A549 (cell line): ENCODE measurements at regions not wholly inside any gene's neighbourhood (a gene's known extent, or its start where the extent isn't known, plus 50 kb on each side); places are given as distances from the start of the nearest gene placed in this dataset.
"Not testable (repeated sequence)": the region's sequence is repeated elsewhere in the genome, so short reads cannot be mapped to it uniquely, and the experiment has no call there.

Experiments
- CEBPB ChIP-seq, 2 experiments: fragments of >200 bp in 1 of 2; sonication (Bioruptor Twin) in 1 of 2; formaldehyde crosslinking in 1 of 2; IDR thresholded peaks; 2 replicates each; pipeline ENCODE4 v1.6.1; 2012 to 2016
- E2F6 ChIP-seq: IDR thresholded peaks from 2 replicates; pipeline ENCODE4 v1.6.1; 2012; ENCODE audit warnings: low read depth, borderline replicate concordance
- EP300 ChIP-seq, 2 experiments: fragments of >200 bp; sonication (Bioruptor Twin); formaldehyde crosslinking; IDR thresholded peaks; 2 replicates in 1 of 2; 3 replicates in 1 of 2; pipeline ENCODE4 v1.6.1; 2016 to 2017
- JUNB ChIP-seq: fragments of >200 bp; sonication (Bioruptor Twin); formaldehyde crosslinking; IDR thresholded peaks from 2 replicates; pipeline ENCODE4 v1.6.1; 2016
- NR3C1 ChIP-seq: fragments of >200 bp; sonication (Bioruptor Twin); formaldehyde crosslinking; IDR thresholded peaks from 3 replicates; pipeline ENCODE4 v1.6.1; 2017
- POLR2A ChIP-seq: IDR thresholded peaks from 2 replicates; pipeline ENCODE4 v1.6.1; 2012; ENCODE audit warnings: mild to moderate bottlenecking, low read length
- RAD21 ChIP-seq, 2 experiments: fragments of >200 bp in 1 of 2; sonication (Bioruptor Twin) in 1 of 2; formaldehyde crosslinking in 1 of 2; IDR thresholded peaks in 1 of 2; conservative IDR thresholded peaks in 1 of 2; 2 replicates in 1 of 2; 3 replicates in 1 of 2; pipeline ENCODE4 v1.6.1; 2012 to 2018; ENCODE audit warnings: inconsistent platforms in 1 of 2
- SREBF2 ChIP-seq: fragments of 450-650 bp; IDR thresholded peaks from 2 replicates; pipeline ENCODE4 v1.6.1; 2014; ENCODE audit warnings: mild to moderate bottlenecking, moderate library complexity
- ZNF302 ChIP-seq: fragments of 250-450 bp; sonication (Bioruptor Pico); IDR thresholded peaks from 2 replicates; pipeline ENCODE4 v1.9.0; 2021; ENCODE audit warnings: inconsistent platforms, mild to moderate bottlenecking, moderate library complexity
- TF ChIP-seq, protein P1 (sequence below): fragments of >200 bp; sonication (Bioruptor Twin); formaldehyde crosslinking; IDR thresholded peaks from 3 replicates; pipeline ENCODE4 v1.5.1; 2016
- TF ChIP-seq, protein P2 (sequence below): IDR thresholded peaks from 2 replicates; pipeline ENCODE4 v1.6.1; 2012
- TF ChIP-seq, protein P3 (sequence below): fragments of 150-350 bp; IDR thresholded peaks from 2 replicates; pipeline ENCODE4 v1.6.1; 2014; ENCODE audit warnings: low read depth, mild to moderate bottlenecking, low read length

DNA sequence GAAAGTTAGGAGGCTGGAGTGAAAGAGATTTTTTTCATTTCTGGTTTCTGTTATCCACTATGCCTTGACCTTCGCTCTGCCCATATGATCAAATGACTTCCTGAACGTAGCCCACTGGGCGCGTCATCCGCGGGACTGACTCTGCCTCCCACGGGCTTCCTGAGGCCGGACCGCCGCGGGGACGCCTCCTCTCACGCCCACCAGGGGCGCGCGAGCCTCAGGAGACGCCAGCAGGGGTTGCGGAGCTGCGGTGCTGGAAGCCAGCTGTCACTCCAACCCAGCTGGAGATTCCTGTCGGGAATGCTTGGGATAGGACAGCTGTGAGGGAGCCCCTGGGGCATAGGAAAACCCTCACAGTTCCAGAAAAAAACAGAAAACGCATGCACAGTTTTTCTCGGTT lies 461.5 kb downstream of the FOXD4L4 start:
- TF ChIP-seq NR3C1; SREBF2; POLR2A; JUNB; RAD21 (conservative IDR thresholded peaks at IDR 0.05 in 1 of 2, IDR thresholded peaks at IDR 0.05 in 1 of 2); EP300 (IDR thresholded peaks at IDR 0.05); ZNF302 (CRISPR knock-in tag); E2F6; CEBPB (IDR thresholded peaks at IDR 0.05): not testable (repeated sequence)
- TF ChIP-seq, protein P1, sequence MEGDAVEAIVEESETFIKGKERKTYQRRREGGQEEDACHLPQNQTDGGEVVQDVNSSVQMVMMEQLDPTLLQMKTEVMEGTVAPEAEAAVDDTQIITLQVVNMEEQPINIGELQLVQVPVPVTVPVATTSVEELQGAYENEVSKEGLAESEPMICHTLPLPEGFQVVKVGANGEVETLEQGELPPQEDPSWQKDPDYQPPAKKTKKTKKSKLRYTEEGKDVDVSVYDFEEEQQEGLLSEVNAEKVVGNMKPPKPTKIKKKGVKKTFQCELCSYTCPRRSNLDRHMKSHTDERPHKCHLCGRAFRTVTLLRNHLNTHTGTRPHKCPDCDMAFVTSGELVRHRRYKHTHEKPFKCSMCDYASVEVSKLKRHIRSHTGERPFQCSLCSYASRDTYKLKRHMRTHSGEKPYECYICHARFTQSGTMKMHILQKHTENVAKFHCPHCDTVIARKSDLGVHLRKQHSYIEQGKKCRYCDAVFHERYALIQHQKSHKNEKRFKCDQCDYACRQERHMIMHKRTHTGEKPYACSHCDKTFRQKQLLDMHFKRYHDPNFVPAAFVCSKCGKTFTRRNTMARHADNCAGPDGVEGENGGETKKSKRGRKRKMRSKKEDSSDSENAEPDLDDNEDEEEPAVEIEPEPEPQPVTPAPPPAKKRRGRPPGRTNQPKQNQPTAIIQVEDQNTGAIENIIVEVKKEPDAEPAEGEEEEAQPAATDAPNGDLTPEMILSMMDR, result not testable (repeated sequence)
- TF ChIP-seq, protein P2, sequence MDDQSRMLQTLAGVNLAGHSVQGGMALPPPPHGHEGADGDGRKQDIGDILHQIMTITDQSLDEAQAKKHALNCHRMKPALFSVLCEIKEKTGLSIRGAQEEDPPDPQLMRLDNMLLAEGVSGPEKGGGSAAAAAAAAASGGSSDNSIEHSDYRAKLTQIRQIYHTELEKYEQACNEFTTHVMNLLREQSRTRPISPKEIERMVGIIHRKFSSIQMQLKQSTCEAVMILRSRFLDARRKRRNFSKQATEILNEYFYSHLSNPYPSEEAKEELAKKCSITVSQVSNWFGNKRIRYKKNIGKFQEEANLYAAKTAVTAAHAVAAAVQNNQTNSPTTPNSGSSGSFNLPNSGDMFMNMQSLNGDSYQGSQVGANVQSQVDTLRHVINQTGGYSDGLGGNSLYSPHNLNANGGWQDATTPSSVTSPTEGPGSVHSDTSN, result not testable (repeated sequence)
- TF ChIP-seq, protein P3, sequence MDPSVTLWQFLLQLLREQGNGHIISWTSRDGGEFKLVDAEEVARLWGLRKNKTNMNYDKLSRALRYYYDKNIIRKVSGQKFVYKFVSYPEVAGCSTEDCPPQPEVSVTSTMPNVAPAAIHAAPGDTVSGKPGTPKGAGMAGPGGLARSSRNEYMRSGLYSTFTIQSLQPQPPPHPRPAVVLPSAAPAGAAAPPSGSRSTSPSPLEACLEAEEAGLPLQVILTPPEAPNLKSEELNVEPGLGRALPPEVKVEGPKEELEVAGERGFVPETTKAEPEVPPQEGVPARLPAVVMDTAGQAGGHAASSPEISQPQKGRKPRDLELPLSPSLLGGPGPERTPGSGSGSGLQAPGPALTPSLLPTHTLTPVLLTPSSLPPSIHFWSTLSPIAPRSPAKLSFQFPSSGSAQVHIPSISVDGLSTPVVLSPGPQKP, result not testable (repeated sequence)
